HEK293 (cell line): ENCODE measurements at regions not wholly inside any gene's neighbourhood (a gene's known extent, or its start where the extent isn't known, plus 50 kb on each side); places are given as distances from the start of the nearest gene placed in this dataset.
"Not testable (repeated sequence)": the region's sequence is repeated elsewhere in the genome, so short reads cannot be mapped to it uniquely, and the experiment has no call there.

ENCODE experiments used
- CTCF ChIP-seq: fragments of 450-650 bp; formaldehyde crosslinking; IDR thresholded peaks from 2 replicates; pipeline ENCODE4 v1.5.1; 2016; ENCODE audit warnings: missing biosample characterization, missing genetic modification characterization
- EGR2 ChIP-seq: fragments of 450-650 bp; formaldehyde crosslinking; IDR thresholded peaks from 2 replicates; pipeline ENCODE4 v1.5.1; 2016; ENCODE audit warnings: low read depth, missing biosample characterization, missing genetic modification characterization
- RBAK ChIP-seq: fragments of 450-650 bp; formaldehyde crosslinking; IDR thresholded peaks from 2 replicates; pipeline ENCODE4 v1.5.1; 2016; ENCODE audit warnings: missing biosample characterization, missing genetic modification characterization
- REST ChIP-seq: fragments of 450-650 bp; formaldehyde crosslinking; IDR thresholded peaks from 2 replicates; pipeline ENCODE4 v1.5.1; 2016; ENCODE audit warnings: missing biosample characterization, missing genetic modification characterization
- YY1 ChIP-seq: fragments of 450-650 bp; formaldehyde crosslinking; IDR thresholded peaks from 2 replicates; pipeline ENCODE4 v1.5.1; 2018; ENCODE audit warnings: missing biosample characterization, missing genetic modification characterization
- ZFP37 ChIP-seq: fragments of 450-650 bp; formaldehyde crosslinking; IDR thresholded peaks from 2 replicates; pipeline ENCODE4 v1.5.1; 2016; ENCODE audit warnings: missing biosample characterization, missing genetic modification characterization
- ZNF174 ChIP-seq: fragments of 450-650 bp; formaldehyde crosslinking; IDR thresholded peaks from 2 replicates; pipeline ENCODE4 v1.5.0; 2017; ENCODE audit warnings: missing biosample characterization, mild to moderate bottlenecking, missing genetic modification characterization
- ZNF184 ChIP-seq: fragments of 450-650 bp; IDR thresholded peaks from 2 replicates; pipeline ENCODE4 v1.5.1; 2018; ENCODE audit warnings: missing biosample characterization, mild to moderate bottlenecking, missing genetic modification characterization
- ZNF311 ChIP-seq: fragments of 450-650 bp; formaldehyde crosslinking; IDR thresholded peaks from 2 replicates; pipeline ENCODE4 v1.5.1; 2017; ENCODE audit warnings: missing biosample characterization, missing genetic modification characterization, borderline replicate concordance
- ZNF324 ChIP-seq: fragments of 450-650 bp; formaldehyde crosslinking; IDR thresholded peaks from 2 replicates; pipeline ENCODE4 v1.5.1; 2016; ENCODE audit warnings: missing biosample characterization, missing genetic modification characterization
- ZNF335 ChIP-seq: fragments of 450-650 bp; formaldehyde crosslinking; conservative IDR thresholded peaks from 2 replicates; pipeline ENCODE4 v1.5.1; 2016; ENCODE audit warnings: missing biosample characterization, missing genetic modification characterization
- ZNF704 ChIP-seq: fragments of 450-650 bp; formaldehyde crosslinking; IDR thresholded peaks from 2 replicates; pipeline ENCODE4 v1.5.1; 2016; ENCODE audit warnings: missing biosample characterization, missing genetic modification characterization
- ZSCAN5A ChIP-seq: fragments of 450-650 bp; formaldehyde crosslinking; IDR thresholded peaks from 2 replicates; pipeline ENCODE4 v1.5.1; 2016; ENCODE audit warnings: missing biosample characterization, missing genetic modification characterization

GRCh38 chr17:30641428-30641827, 164.2 kb downstream of the GOSR1 start:
- TF ChIP-seq CTCF; ZSCAN5A; REST; ZNF174 (tag by site-specific recombination); ZNF335 (tag by site-specific recombination); ZNF704 (tag by site-specific recombination); ZFP37 (tag by site-specific recombination); RBAK (tag by site-specific recombination); ZNF324 (tag by site-specific recombination); YY1; EGR2 (tag by site-specific recombination); ZNF184 (tag by site-specific recombination); ZNF311 (tag by site-specific recombination): not testable (repeated sequence)
